OCI-LY7 (cell line): ENCODE measurements at regions not wholly inside any gene's neighbourhood (a gene's known extent, or its start where the extent isn't known, plus 50 kb on each side); places are given as distances from the start of the nearest gene placed in this dataset.

ENCODE experiments used
- CTCF ChIP-seq: fragments of 200-600 bp; sonication (generic); conservative IDR thresholded peaks from 2 replicates; pipeline ENCODE4 v1.5.1; 2014; ENCODE audit warnings: mild to moderate bottlenecking, antibody characterized with exemption, low read length, moderate library complexity, mixed read lengths
- EZH2phosphoT487 ChIP-seq: fragments of 200-600 bp; sonication (generic); IDR thresholded peaks from 2 replicates; pipeline ENCODE4 v1.6.1; 2018; ENCODE audit warnings: low read depth, borderline replicate concordance, mild to moderate bottlenecking, mixed run types, antibody characterized with exemption, low read length, moderate library complexity, mixed read lengths

- TF ChIP-seq CTCF: no peak
- TF ChIP-seq EZH2phosphoT487: no peak
These were observed 324.8 kb upstream of the NPSR1 start for GRCh38 chr7:34333184-34333583.
